PC-3 (cell line): ENCODE measurements at regions not wholly inside any gene's neighbourhood (a gene's known extent, or its start where the extent isn't known, plus 50 kb on each side); places are given as distances from the start of the nearest gene placed in this dataset.

Experiments
- CTCF ChIP-seq: fragments of 300-600 bp; sonication (generic); conservative IDR thresholded peaks from 2 replicates; pipeline ENCODE4 v1.5.1; 2017; ENCODE audit warnings: antibody characterized with exemption, low read depth, mild to moderate bottlenecking, low read length
- EZH2 ChIP-seq: fragments of 300-600 bp; sonication (generic); IDR thresholded peaks from one replicate; pipeline ENCODE4 v1.6.1; 2017; ENCODE audit warnings: antibody characterized with exemption, mild to moderate bottlenecking, low read length; ENCODE audit not compliant: unreplicated experiment
- EZH2phosphoT487 ChIP-seq: fragments of 300-600 bp; sonication (generic); IDR thresholded peaks from 2 replicates; pipeline ENCODE4 v1.6.1; 2018; ENCODE audit warnings: mild to moderate bottlenecking, antibody characterized with exemption, low read length, borderline replicate concordance

DNA sequence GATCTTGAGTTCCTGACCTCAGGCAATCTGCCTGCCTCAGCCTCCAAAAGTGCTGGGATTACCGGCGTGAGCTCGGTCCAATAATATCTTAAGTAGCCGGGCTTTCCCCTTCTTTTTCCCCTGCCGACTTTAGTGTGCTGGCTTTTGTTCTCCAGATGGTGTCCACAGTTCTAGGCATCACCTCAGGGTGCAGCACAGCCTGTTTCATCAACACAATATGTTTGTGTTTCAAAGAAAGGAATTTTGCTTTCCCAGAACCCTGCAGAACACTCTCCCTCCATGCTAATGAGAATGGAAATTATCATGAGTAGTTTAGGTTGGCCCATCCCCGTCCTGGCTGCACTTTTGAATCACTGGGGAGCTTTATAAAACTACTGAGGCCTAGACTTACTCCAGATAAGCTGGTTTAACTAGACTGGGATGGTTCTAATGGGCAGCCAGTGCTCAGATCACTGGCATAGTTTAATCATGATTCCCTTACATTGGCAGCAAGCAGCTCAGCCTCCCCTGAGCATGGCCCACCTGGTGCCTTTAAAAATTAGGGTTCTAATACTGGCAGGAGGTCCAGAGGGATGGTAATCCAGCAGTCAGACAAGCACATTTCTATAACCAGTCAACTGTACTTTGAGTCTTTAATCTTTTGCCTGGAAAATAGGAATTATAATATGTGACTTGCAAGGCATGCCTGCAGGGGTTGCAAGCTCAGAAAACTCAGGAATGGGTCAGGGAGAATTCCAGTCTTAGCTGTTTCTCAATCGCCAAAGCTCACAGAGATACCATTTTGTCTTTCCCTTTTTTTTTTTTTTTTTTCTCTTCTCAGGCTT is 127.6 kb upstream of the RASGRP1 start:
- TF ChIP-seq CTCF = no peak
- no peak for TF ChIP-seq EZH2phosphoT487
- no peak for TF ChIP-seq EZH2
